AG09319 (cell line): ENCODE measurements at regions not wholly inside any gene's neighbourhood (a gene's known extent, or its start where the extent isn't known, plus 50 kb on each side); places are given as distances from the start of the nearest gene placed in this dataset.

Experiments used
- DNase-seq: peaks from one replicate; pipeline ENCODE4 v3.0.0-alpha.2; 2010; ENCODE audit warnings: low read depth; ENCODE audit errors: extremely low read depth
- TF ChIP-seq, protein P1 (sequence below): IDR thresholded peaks from 2 replicates; pipeline ENCODE4 v1.5.1; 2011; ENCODE audit warnings: low read depth, mild to moderate bottlenecking, inconsistent platforms, low read length, moderate library complexity

- TF ChIP-seq, protein P1, sequence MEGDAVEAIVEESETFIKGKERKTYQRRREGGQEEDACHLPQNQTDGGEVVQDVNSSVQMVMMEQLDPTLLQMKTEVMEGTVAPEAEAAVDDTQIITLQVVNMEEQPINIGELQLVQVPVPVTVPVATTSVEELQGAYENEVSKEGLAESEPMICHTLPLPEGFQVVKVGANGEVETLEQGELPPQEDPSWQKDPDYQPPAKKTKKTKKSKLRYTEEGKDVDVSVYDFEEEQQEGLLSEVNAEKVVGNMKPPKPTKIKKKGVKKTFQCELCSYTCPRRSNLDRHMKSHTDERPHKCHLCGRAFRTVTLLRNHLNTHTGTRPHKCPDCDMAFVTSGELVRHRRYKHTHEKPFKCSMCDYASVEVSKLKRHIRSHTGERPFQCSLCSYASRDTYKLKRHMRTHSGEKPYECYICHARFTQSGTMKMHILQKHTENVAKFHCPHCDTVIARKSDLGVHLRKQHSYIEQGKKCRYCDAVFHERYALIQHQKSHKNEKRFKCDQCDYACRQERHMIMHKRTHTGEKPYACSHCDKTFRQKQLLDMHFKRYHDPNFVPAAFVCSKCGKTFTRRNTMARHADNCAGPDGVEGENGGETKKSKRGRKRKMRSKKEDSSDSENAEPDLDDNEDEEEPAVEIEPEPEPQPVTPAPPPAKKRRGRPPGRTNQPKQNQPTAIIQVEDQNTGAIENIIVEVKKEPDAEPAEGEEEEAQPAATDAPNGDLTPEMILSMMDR: no peak
Measured at GRCh38 chr5:158074597-158074991, 215.6 kb upstream of the CLINT1 start.

GRCh38 chr5:158070859-158071258 is 211.9 kb upstream of the CLINT1 start:
- DNase-seq: no peak
- TF ChIP-seq, protein P1: no peak

More at GRCh38 chr5:158074597-158074991, 215.6 kb upstream of the CLINT1 start:
- DNase-seq: no peak

DNA sequence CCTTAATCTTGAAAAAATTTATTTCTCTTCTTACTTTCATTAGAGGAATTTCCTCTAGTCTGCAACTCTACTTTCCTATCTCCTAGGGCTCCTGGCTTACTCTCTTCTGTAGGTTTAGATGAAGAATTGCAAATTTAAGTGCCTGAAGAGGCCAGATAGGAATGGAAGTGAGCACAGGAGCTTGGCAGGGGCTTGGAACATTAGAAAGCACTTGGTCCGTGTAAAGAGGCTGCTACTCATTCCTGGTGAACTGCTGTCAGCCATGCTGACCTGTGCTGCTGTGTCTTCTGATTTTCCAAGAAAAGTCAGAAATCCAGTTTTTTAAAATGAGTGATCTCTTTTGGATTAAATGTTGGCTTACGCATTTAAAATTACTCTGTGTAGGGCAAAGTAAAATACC is 210.9 kb upstream of the CLINT1 start:
- TF ChIP-seq, protein P1: no peak
- DNase-seq: no peak

- no peak for DNase-seq
- TF ChIP-seq, protein P1: no peak
Measured at GRCh38 chr5:158068964-158069363, 210.0 kb upstream of the CLINT1 start.

DNA sequence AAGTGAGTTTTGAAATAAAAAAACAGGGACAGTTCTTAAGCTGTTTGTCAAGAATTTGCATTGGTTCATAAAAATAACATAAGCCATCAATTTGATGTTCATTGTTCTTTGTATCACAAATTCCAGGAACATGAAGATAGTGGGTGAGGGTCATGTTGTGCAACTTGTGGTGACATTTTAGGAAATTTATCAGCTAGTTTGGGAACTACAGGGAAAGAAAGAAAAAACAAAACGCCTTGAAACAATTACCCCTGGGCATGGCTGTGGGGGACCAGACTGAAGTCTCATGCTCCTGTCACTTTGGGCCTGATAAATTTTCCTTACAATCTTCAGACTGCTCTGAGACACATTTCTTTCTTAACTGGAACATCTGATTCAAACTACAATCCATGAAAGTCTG is 207.1 kb upstream of the CLINT1 start:
- TF ChIP-seq, protein P1: no peak

DNA sequence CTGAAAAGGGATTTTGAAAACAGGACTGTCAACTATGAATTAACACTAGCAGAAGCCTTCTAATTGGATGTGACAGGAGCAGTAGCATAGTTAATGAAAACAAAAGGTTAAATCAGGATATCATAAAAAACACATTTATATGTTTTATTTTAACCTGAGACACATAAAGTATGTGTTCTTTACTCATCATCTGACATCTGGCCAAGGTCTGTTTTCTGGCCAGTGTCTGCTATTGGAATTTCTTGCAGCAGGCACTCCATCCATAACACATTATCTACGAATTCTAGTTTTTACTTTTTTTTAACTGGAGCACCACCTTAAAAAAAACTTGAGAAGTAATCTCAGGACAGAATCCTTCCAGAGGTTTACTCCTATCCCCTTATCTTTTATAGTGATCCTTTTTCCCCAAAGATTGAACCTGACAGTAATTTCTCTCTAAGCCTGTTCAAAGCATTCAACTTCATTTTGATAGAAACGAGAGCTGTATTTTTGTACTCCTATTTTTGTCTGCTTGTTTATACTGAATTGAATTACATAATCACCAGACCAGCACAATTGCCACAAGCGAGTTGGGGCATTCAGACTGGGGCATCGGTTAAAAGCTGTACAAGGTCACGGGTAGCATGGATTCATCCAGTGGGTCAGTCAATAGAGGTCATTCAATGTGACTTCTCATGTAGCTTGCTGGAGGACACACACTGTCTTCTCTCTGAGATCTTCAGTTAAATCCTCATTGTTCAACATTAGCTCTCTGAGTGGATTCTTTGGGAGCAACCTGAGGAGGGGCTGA is 205.6 kb upstream of the CLINT1 start:
- TF ChIP-seq, protein P1: no peak
- no peak for DNase-seq

More for the DNA sequence above, 207.1 kb upstream of the CLINT1 start:
- no peak for DNase-seq

GRCh38 chr5:158063052-158063451 is 204.1 kb upstream of the CLINT1 start:
- DNase-seq: no peak

More at GRCh38 chr5:158063052-158063451, 204.1 kb upstream of the CLINT1 start:
- TF ChIP-seq, protein P1: no peak
